Prostate gland (tissue), 2 donors: ENCODE measurements at regions not wholly inside any gene's neighbourhood (a gene's known extent, or its start where the extent isn't known, plus 50 kb on each side); places are given as distances from the start of the nearest gene placed in this dataset.

Experiments
- CTCF ChIP-seq, 4 experiments: fragments of 200-600 bp in 2 of 4; fragments of 450-650 bp in 2 of 4; sonication (generic) in 2 of 4; IDR thresholded peaks; 1 replicate in 3 of 4; 2 replicates in 1 of 4; pipeline ENCODE4 v1.5.1; 2016 to 2019; ENCODE audit warnings: antibody characterized with exemption in 4 of 4, mild to moderate bottlenecking in 2 of 4, moderate library complexity in 2 of 4
- POLR2AphosphoS5 ChIP-seq: sonication (generic); formaldehyde crosslinking; IDR thresholded peaks from one replicate; pipeline ENCODE4 v1.6.1; 2017; ENCODE audit warnings: antibody characterized with exemption

- TF ChIP-seq CTCF (IDR thresholded peaks at IDR 0.05) = no peak
- TF ChIP-seq POLR2AphosphoS5 = no peak
These were observed 75.4 kb downstream of the IRX3 start for GRCh38 chr16:54211203-54211602.
